GM12874 (cell line): ENCODE measurements at regions not wholly inside any gene's neighbourhood (a gene's known extent, or its start where the extent isn't known, plus 50 kb on each side); places are given as distances from the start of the nearest gene placed in this dataset.

Experiments used
- CTCF ChIP-seq: IDR thresholded peaks from 2 replicates; pipeline ENCODE4 v1.5.1; 2011; ENCODE audit warnings: low read depth, mild to moderate bottlenecking, control low read depth, low read length, moderate library complexity; ENCODE audit not compliant: insufficient read depth

GRCh38 chr5:51908215-51908614 is 525.0 kb downstream of the ISL1 start:
- no peak for TF ChIP-seq CTCF

GRCh38 chr5:51944500-51945125 is 561.4 kb downstream of the ISL1 start:
- TF ChIP-seq CTCF = no peak

GRCh38 chr5:51958473-51958872 is 575.2 kb downstream of the ISL1 start:
- TF ChIP-seq CTCF = no peak

- 0 out of 2 replicates have a peak, but pooled peaks have one; percentile 8 for TF ChIP-seq CTCF
Measured at GRCh38 chr5:51960617-51961121, 577.4 kb downstream of the ISL1 start.

GRCh38 chr5:51961154-51961562 is 577.9 kb downstream of the ISL1 start:
- TF ChIP-seq CTCF = no peak

- no peak for TF ChIP-seq CTCF
Measured at GRCh38 chr5:51968756-51969155, 585.5 kb downstream of the ISL1 start.

GRCh38 chr5:51974834-51975233 is 591.6 kb downstream of the ISL1 start:
- TF ChIP-seq CTCF = no peak

GRCh38 chr5:51977014-51977413 is 593.8 kb downstream of the ISL1 start:
- no peak for TF ChIP-seq CTCF
